ENCODE measurements at regions not wholly inside any gene's neighbourhood (a gene's known extent, or its start where the extent isn't known, plus 50 kb on each side); places are given as distances from the start of the nearest gene placed in this dataset.
"Not testable (repeated sequence)": the region's sequence is repeated elsewhere in the genome, so short reads cannot be mapped to it uniquely, and the experiment has no call there.

- no peak overlapping the region for H3K4me3 ChIP-seq (ENCODE audit: low read length)
- H3K4me2 ChIP-seq (ENCODE audit: low read depth, low read length): no peak overlapping the region
- no peaks in the 10 kb centered on the region for H3K27me3 ChIP-seq (replicated peaks; ENCODE audit: insufficient read depth, low read length)
- H3K9ac ChIP-seq (ENCODE audit: low read length): no peak overlapping the region
- H3K79me2 ChIP-seq (ENCODE audit: low read length): no peaks in the 10 kb centered on the region
- H4K20me1 ChIP-seq (ENCODE audit: insufficient read depth, low read length): no peaks in the 10 kb centered on the region
- no peaks in the 10 kb centered on the region for H3K9me3 ChIP-seq (replicated peaks; ENCODE audit: insufficient read depth, low read length)
- no peaks in the 10 kb centered on the region for H3K36me3 ChIP-seq (replicated peaks; ENCODE audit: insufficient read depth, low read length)
- H3K9me2 ChIP-seq (replicated peaks; ENCODE audit: insufficient read depth, low read length): no peaks in the 10 kb centered on the region
- no peaks in the 10 kb centered on the region for H3K4me1 ChIP-seq (ENCODE audit: low read length)
- TF ChIP-seq EZH2 (optimal IDR thresholded peaks at IDR 0.05; ENCODE audit: low read depth, low read length) (no peak), EZH2phosphoT487 (IDR thresholded peaks at IDR 0.05; ENCODE audit: low read length) (no peak)
- TF ChIP-seq, protein P1, sequence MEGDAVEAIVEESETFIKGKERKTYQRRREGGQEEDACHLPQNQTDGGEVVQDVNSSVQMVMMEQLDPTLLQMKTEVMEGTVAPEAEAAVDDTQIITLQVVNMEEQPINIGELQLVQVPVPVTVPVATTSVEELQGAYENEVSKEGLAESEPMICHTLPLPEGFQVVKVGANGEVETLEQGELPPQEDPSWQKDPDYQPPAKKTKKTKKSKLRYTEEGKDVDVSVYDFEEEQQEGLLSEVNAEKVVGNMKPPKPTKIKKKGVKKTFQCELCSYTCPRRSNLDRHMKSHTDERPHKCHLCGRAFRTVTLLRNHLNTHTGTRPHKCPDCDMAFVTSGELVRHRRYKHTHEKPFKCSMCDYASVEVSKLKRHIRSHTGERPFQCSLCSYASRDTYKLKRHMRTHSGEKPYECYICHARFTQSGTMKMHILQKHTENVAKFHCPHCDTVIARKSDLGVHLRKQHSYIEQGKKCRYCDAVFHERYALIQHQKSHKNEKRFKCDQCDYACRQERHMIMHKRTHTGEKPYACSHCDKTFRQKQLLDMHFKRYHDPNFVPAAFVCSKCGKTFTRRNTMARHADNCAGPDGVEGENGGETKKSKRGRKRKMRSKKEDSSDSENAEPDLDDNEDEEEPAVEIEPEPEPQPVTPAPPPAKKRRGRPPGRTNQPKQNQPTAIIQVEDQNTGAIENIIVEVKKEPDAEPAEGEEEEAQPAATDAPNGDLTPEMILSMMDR (IDR thresholded peaks at IDR 0.05; ENCODE audit: low read length): no peak
- H3F3A ChIP-seq (ENCODE audit: insufficient read depth, low read length): no peaks in the 10 kb centered on the region
- no peak for DNase-seq
- H3K27ac ChIP-seq (ENCODE audit: low read length): no peak overlapping the region
- H2AFZ ChIP-seq (ENCODE audit: low read length): no peak overlapping the region
Observed at GRCh38 chr22:48757581-48757980, 1070.1 kb downstream of the BRD1 start.

DNA sequence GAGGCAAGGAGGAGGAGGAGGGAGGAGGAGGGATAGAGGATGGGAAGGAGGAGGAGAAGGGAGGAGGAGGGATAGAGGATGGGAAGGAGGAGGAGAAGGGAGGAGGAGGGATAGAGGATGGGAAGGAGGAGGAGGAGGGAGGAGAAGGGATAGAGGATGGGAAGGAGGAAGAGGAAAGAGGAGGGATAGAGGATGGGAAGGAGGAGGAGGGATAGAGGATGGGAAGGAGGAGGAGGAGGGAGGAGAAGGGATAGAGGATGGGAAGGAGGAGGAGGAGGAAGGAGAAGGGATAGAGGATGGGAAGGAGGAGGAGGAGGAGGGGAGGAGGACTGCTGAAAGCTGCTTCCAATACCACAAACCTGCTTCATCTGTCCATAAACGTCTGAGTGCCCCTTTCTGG is 1070.5 kb downstream of the BRD1 start:
- H4K20me1 ChIP-seq (ENCODE audit: insufficient read depth, low read length); H3K27me3 ChIP-seq (replicated peaks; ENCODE audit: insufficient read depth, low read length); H3F3A ChIP-seq (ENCODE audit: insufficient read depth, low read length); H3K4me3 ChIP-seq (ENCODE audit: low read length); H3K36me3 ChIP-seq (replicated peaks; ENCODE audit: insufficient read depth, low read length); H3K4me2 ChIP-seq (ENCODE audit: low read depth, low read length); DNase-seq; H3K9me3 ChIP-seq (replicated peaks; ENCODE audit: insufficient read depth, low read length); H3K4me1 ChIP-seq (ENCODE audit: low read length); H3K9me2 ChIP-seq (replicated peaks; ENCODE audit: insufficient read depth, low read length); H2AFZ ChIP-seq (ENCODE audit: low read length); H3K9ac ChIP-seq (ENCODE audit: low read length); H3K79me2 ChIP-seq (ENCODE audit: low read length); H3K27ac ChIP-seq (ENCODE audit: low read length): not testable (repeated sequence)

GRCh38 chr22:48756146-48757111 is 1071.2 kb downstream of the BRD1 start:
- no peak overlapping the region for H2AFZ ChIP-seq (ENCODE audit: low read length)
- H3K36me3 ChIP-seq (replicated peaks; ENCODE audit: insufficient read depth, low read length): no peaks in the 10 kb centered on the region
- no peak overlapping the region for H3K4me2 ChIP-seq (ENCODE audit: low read depth, low read length)
- H3K27me3 ChIP-seq (replicated peaks; ENCODE audit: insufficient read depth, low read length): no peaks in the 10 kb centered on the region
- H4K20me1 ChIP-seq (ENCODE audit: insufficient read depth, low read length): no peaks in the 10 kb centered on the region
- H3K9me2 ChIP-seq (replicated peaks; ENCODE audit: insufficient read depth, low read length): no peaks in the 10 kb centered on the region
- H3F3A ChIP-seq (ENCODE audit: insufficient read depth, low read length): no peaks in the 10 kb centered on the region
- TF ChIP-seq EZH2 (optimal IDR thresholded peaks at IDR 0.05; ENCODE audit: low read depth, low read length): no peak
- TF ChIP-seq, protein P1 (IDR thresholded peaks at IDR 0.05; ENCODE audit: low read length): no peak
- TF ChIP-seq EZH2phosphoT487 (IDR thresholded peaks at IDR 0.05; ENCODE audit: low read length): no peak
- H3K9ac ChIP-seq (ENCODE audit: low read length): no peak overlapping the region
- H3K9me3 ChIP-seq (replicated peaks; ENCODE audit: insufficient read depth, low read length): no peaks in the 10 kb centered on the region
- H3K4me3 ChIP-seq (ENCODE audit: low read length): no peak overlapping the region
- no peaks in the 10 kb centered on the region for H3K4me1 ChIP-seq (ENCODE audit: low read length)
- no peak overlapping the region for H3K27ac ChIP-seq (ENCODE audit: low read length)
- DNase-seq: no peak
- no peaks in the 10 kb centered on the region for H3K79me2 ChIP-seq (ENCODE audit: low read length)

All from MM.1S (cell line).